ENCODE measurements at regions not wholly inside any gene's neighbourhood (a gene's known extent, or its start where the extent isn't known, plus 50 kb on each side); places are given as distances from the start of the nearest gene placed in this dataset.
"Not testable (repeated sequence)": the region's sequence is repeated elsewhere in the genome, so short reads cannot be mapped to it uniquely, and the experiment has no call there.

DNA sequence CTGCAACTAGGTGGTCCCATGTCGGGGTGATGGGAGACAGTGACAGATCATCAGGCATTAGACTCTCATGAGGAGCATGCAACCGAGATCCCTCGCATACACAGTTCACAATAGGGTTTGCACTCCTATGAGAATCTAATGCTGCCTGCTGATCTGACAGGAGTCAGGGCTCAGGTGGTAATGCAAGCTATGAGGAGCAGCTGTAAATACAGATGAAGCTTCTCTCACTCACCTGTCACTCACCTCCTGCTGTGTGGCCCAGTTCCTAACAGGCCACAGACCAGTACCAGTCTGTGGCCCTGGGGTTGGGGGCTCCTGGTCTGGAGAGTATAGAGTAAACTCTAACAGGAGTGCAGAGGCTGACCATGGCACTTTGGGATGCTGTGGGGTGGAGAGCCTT is 209.2 kb downstream of the DLEU7 start:
- intact Hi-C loops (cut with DNase I) = no loop called here
- DNase-seq = no peak

DNA sequence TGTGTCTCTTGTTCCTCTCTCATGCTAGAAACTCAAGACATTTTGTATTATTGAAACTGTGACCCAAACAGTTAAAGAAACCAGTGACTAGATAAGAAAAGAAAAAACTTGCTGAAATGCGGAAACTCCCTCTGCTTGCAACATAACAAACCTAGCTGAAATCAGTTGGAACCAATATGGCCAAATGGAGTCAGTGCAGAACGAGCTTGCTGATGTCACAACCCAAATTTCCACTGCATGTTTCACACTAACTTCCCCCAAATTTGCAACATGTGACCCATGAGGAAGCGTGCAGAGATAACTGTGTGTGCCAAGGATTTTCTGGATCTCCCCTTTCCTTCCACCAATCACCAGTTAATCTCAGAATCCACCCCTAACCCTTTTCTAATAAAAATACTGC is 208.0 kb downstream of the DLEU7 start:
- peak in 11 of 42 donors; percentile 4 to 30 (median 20) for DNase-seq
- intact Hi-C loops (cut with DNase I) = no loop called here

DNA sequence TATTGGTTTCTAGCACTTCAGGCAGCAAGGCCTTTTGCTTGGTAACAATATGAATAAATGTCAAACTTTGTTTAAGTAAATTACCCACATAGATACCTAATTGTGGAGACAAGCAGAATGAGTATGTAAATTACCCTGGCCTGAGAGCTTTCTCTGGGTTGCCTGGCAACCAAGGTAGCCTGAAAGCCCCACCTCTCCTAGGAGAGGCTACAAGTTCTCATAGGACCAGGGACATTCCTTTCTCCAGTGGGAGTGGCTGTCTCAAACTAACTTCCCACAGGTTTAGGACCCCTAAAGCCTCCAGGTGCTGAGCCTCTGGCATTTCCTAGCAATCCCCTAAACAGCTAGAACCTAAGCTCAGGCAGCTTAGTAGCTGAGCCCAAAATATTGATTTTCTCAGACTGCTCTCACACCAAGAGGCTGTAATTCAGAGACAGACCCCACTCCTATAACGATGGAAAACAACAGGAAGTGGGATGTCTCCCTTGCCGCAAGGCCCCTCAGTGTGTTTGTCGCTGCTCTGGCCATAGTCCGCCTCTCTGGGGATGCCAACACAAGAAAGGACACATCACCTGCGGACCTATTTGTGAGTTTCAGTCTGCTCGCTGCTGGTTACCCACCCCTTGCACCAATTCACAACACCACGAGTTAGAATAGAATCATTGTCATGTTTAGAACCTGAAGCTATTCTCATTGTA is 207.3 kb downstream of the DLEU7 start:
- DNase-seq = no peak
- intact Hi-C loops (cut with DNase I) = no loop called here

DNA sequence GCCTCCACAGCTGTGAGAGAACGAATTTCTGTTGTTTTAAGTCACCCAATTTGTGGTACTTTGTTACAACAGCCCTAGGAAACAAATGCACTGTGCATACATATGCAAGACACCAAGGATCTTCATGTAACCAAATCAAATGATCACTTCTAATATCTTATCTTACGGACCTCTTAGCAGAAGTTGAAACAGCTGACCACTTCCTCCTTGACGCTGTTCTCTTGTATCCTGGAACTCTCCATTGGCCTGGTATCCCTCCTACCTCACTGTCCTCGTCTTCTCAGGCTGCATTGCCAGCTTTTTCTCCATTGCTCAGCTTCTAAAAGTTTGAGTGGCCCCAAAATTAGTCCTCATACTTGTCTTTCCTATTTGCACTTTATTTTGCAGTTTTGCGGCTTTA is 200.4 kb downstream of the DLEU7 start:
- no peak for DNase-seq
- intact Hi-C loops (cut with DNase I) = no loop called here

DNA sequence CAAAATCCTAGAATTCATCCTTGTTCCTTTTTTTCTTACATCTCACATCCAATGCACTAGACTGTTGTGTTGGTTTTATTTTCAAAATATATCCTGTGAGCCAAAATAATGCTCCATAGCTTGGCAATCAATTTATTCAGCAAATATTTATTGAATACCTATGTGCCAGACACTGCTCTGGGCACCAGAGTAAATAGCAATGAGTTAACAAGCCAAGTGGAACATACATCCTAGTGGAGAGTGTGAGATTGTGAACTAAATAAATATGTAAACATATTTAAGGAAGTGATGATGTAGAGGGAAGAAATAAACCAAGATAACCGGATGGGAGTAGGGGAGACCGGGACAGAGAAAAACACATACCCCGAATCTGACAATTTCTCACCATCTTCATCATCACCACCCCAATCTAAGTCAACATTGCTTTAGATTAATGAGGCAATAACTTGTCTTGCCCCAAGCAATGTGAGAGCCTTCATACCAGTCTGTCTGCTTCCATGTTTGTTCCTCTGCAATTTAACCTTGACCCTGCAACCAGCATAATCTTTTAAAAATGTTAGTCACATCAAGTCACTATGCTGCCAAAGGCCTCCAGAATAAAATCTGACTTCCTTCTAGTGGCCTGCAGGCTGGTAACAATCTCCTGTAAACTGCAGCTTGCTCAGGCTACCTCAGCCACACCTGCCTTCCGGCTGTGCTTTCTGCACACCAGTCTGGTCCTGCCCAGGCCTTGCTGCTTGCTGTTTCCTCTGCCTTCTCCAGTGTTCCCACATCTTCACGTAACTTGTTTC is 199.2 kb downstream of the DLEU7 start:
- intact Hi-C loops (cut with DNase I) = no loop called here
- no peak for DNase-seq

DNA sequence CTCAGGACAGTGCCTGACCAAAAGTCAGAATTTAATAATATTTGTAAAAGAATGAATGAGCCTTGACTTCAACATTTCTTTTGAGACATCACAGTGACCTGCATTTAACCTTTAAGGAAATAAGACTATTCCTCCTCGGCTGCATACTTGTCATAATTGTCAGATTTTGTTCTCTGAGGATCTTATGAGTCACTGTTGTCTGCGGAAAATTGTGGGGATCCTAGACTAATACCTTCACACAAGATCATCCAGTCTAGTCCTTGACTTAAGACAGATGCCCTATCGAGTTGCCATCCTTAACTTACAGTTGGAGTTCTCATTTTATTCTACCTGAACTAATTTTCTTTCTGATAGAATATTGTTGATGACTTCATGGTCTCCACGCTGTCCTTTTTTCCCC is 198.4 kb downstream of the DLEU7 start:
- intact Hi-C loops (cut with DNase I) = no loop called here
- DNase-seq = no peak

DNA sequence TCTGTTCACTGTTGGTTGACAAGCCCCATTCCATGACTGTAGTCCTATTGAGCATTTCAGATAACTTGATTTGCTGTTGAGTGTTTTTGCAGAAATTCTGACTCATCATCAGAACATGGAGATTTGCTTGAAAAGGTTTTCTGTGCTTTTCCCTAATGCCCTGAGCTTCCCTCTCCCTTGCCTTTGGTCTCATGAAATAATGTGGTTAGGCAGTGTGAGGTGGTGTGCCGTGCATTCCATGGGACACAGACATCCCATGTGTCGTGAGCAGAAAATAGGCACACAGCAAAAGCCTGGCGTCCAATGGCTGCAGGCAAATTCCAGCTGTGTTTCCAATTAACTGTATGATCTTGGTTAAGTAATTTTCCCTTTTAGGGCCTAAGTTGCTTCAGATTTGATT is 197.4 kb downstream of the DLEU7 start:
- no peak for DNase-seq
- intact Hi-C loops (cut with DNase I) = no loop called here

DNA sequence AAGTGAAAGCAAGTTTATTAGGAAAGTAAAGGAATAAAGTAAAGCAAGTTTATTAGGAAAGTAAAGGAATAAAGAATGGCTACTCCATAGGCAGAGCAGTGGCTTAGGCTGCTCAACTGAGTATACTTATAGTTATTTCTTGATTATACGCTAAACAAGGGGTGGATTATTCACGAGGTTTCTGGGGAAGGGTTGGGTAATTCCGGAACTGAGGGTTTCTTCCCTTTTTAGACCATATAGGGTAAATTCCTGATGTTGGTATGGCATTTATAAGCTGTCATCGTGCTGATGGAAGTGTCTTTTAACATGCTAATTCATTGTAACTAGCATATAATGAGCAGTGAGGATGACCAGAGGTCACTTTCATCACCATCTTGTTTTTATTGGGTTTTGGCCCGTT is 194.3 kb downstream of the DLEU7 start:
- intact Hi-C loops (cut with DNase I) = no loop called here

DNA sequence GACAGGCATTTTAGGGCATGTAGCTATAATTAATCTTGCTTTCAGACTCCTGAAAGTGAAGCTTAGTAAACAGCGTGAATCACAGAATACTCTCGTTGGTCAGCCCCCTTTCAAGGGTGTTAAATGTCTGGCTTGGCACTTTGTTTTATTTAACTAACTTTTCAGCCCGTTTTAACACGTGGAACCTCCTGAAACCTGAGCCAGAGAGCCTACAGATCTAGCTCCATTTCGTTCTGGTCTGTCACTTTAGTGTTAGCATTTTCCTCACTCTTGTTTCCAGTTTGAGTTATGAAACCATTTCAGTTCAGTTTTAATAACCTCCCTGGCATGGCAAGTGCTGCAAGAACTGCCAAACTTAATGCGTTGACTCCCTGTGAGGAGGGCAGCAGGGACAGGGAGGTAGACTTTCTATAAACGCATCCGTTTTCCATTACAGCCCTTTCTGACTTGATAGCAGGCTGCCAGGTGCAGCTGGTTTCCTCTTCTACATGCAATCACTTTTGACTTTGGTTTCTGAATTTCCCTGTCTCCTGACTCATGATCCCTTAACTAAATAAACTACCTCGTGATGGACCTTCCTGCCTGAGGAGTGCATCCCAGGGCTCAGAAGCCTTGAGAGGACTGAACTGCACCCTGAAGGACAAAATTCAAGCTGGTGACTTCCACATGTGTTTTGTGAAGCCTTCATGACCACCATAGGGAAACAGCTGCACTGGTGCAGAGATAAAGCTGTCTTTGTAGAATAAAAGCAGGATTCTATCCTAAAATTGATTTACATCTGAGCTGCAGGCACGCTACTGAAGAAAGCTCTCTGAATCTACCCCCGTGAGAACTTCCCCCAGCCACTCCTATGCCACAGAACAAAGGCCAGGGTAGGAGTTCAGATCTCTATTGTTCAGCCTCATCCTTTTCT is 192.6 kb downstream of the DLEU7 start:
- intact Hi-C loops (cut with DNase I) = no loop called here
- no peak for DNase-seq

More for the DNA sequence above, 194.3 kb downstream of the DLEU7 start:
- DNase-seq = no peak

DNA sequence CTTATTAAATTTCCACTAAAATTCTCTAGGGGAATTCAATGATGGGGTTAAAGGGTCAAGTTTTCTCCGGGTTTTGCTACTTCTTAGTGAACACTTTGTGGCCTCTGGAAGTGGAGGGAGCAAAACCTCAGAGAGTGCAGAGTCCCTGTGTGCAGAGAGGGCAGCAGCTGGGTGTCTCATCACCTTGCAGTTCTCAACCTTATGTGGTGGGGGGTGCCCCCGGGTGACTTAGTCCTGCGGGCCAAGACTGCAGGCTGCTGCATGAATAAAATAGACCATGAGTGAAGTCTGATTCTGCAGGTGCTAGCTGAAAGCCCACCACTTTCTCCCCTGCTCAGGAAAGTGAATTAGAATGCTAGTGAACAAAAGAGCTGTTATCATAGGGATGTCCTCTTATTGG is 191.6 kb downstream of the DLEU7 start:
- intact Hi-C loops (cut with DNase I) = no loop called here
- no peak for DNase-seq

DNA sequence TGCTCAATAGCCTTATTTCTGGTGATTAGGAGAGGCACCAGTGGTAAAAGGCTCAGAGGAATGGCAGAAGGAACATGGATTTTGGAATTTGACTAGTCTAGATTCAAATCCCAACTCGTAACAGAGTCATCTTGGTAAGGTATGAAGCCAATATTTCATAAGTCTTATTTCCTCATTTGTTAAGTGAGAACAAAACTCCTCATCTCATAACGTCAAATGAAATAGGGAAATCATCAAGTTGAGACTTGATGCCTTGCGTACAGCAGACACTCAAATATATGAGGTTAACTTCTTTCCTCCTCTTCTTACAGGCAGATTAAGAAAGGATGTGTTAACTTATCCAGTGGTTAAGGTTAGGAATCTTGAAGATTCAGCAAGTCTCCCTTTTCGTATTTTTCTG is 189.2 kb downstream of the DLEU7 start:
- intact Hi-C loops (cut with DNase I) = no loop called here
- DNase-seq = no peak

DNA sequence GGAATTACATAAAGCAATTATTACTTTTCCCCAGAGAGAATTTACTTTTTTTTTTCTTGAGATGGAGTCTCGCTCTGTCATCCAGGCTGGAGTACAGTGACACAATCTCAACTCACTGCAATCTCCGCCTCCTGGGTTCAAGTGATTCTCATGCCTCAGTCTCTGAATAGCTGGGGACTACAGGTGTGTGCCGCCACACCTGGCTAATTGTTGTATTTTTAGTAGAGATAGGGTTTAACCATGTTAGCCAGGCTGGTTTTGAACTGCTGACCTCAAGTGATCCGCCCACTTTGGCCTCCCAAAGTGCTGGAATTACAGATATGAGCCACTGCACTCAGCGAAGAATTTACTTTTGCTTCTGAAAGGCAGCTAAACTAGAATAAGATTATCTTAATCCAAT is 181.6 kb downstream of the DLEU7 start:
- intact Hi-C loops (cut with DNase I); DNase-seq: not testable (repeated sequence)

DNA sequence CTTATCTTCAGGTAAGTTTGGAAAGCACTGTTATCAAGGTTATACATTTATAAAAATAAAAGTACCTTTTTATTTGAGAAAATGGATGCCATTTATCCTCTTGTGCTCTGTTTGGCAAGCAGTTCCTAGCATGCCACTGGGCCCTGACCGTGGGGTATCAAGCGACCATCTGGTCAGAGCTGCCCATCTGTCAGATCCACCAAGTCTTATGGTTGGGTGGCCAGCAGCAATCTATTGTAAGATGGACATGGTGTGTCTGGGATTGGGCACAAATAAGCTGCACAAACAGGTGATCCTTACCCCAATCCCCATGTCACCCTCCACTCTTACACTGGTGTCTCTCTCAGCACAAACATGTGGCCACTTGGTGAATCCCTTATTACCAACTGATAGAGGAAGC is 178.5 kb downstream of the DLEU7 start:
- intact Hi-C loops (cut with DNase I) = no loop called here
- no peak for DNase-seq

DNA sequence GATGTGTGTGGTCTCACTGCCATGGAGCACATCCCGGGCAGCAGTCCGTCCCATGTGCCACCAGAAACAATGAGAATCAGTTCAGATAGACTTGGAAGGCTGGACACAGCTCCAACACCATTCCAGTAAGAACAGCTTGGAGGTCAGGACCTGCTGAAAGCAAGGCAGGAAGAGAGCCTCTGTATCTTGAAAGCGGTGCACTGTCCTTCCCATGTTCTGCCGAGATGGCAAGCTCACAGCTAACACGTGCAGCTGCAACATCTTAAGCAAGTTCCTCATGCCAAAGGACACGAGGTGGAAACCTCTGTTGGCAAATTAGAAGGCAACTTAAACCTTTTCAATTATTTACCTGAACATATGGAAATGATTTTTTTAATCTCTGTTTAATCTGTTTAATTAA is 175.4 kb downstream of the DLEU7 start:
- DNase-seq = no peak
- intact Hi-C loops (cut with DNase I) = no loop called here

DNA sequence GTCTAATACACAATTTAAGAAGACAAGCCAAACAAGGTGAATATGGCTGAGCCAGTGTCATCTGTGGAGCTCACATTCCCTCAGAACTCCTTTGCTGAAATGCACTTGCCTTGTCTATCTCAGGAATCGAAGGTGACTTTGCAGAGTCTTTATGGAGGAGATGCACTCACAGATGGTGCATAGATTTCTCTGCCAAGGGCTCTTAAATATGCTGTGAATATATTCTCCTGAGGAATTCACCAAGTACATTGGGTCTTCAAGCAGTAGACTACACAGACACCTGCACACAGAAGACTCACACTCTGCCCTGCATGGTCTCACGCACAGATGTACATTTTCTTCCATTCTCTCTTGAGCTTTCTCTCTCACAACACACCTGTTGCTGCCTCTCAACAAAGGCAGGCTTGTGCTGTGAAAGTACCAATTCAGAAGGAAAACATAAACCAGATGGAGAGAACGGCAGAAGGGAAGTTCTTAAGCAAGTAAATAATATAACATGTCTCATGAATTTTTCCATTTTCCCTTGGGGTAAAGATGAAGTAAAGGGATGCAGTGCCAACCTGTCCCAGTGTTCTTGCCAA is 174.7 kb downstream of the DLEU7 start:
- intact Hi-C loops (cut with DNase I) = no loop called here
- DNase-seq = no peak

DNA sequence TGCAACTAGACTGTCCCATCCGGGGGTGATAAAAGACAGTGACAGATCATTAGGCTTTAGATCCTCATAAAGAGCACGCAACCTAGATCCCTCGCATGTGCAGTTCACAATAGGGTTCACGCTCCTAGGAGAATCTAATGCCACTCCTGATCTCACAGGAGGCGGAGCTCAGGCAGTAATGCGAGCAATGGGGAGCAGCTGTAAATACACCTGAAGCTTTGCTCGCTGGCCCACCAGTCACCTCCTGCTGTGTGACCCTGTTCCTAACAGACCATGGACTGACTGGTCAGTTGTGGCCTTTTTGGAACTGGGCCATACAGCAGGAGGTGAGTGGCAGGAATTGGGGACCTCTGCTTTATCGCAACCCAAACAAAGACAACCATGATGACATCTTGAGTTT is 173.2 kb downstream of the DLEU7 start:
- intact Hi-C loops (cut with DNase I) = no loop called here
- no peak for DNase-seq

DNA sequence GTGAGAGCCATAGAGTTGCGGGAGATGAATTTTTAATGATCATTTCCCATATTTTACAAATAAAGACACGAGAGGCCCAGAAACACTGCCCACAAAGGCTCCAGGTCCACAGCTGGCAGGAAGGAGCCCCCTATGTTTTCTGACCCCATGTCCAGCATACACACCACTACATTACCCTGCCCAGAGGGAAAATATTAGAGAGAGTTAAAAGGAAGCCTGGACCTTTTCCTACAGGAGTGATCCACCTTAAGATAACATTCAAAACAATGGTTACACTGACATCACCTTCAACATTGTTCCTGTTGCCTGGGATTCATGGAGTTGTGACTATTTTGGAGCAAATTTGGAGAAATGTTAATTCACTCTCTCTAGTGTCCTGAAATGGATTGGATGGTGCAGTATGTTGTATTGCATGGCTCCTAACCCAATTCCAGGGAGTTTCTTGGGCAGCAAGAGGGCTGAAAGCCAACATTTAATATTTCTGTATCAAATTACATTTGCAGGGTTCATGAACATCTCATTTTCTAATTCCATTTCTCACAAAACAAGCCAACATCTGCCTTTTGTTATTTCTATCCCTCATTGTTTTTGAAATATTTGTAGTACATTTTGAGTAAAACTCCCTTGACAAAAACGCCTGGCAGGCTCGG is 172.5 kb downstream of the DLEU7 start:
- DNase-seq = no peak
- intact Hi-C loops (cut with DNase I) = no loop called here

DNA sequence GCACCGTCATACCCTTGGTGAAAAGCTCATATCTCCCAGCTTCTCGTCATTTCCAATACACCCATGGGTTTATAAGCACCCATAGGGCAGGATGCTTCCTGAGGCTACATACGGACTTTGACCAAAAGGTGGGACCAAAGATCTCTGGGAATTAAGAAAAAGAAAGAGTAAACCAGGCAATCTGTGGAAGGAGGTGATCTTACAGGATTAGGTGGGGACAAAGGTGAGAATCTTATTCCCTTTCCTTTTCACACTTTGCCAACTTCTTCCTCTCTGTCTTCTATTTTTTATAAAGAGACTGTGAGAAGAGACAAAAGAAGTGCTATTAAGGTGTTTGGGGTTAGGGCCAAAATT is 172.0 kb downstream of the DLEU7 start:
- intact Hi-C loops (cut with DNase I) = no loop called here
- no peak for DNase-seq

DNA sequence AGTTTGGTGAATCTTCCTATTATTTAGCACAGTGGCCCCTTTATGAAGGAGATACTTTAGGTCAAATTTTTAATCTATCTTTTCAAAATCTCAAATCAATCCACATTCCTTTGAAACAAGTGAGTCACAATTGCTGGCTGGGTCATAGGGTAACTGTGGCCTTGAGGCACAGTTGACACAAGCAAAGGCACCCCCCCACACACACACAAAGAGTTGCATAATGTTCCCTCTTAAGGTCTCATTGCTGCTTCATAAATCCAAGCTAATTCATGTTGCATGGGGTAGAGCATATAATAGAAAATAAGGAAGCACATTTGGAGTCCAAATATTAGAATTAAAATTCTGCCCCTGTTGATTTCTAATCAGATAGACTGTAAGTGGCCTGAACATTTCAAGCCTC is 171.5 kb downstream of the DLEU7 start:
- no peak for DNase-seq
- intact Hi-C loops (cut with DNase I) = no loop called here

All from head of caudate nucleus (tissue), 42 donors.